ENCODE measurements at regions not wholly inside any gene's neighbourhood (a gene's known extent, or its start where the extent isn't known, plus 50 kb on each side); places are given as distances from the start of the nearest gene placed in this dataset.

GRCh38 chr7:149595541-149595940 is 97.9 kb upstream of the ZNF746 start:
- no peak for TF ChIP-seq REST (IDR thresholded peaks at IDR 0.05; ENCODE audit: insufficient read depth in 1 of 2, low read depth in 2 of 2, low read length in 2 of 2)
- no peak for TF ChIP-seq POLR2AphosphoS5 (IDR thresholded peaks at IDR 0.05; ENCODE audit: low read depth, low read length)
- TF ChIP-seq SIN3A (IDR thresholded peaks at IDR 0.05; ENCODE audit: borderline replicate concordance, insufficient read depth, low read length) = no peak
- TF ChIP-seq TAF1 (IDR thresholded peaks at IDR 0.05; ENCODE audit: borderline replicate concordance, insufficient read depth, low read length) = no peak
- no peak for TF ChIP-seq FOXP2 (optimal IDR thresholded peaks at IDR 0.05; ENCODE audit: borderline replicate concordance, extremely low read depth, extremely low read length, insufficient read depth)

Measured in PFSK-1 (cell line).